ENCODE measurements at regions not wholly inside any gene's neighbourhood (a gene's known extent, or its start where the extent isn't known, plus 50 kb on each side); places are given as distances from the start of the nearest gene placed in this dataset.

GRCh38 chr18:14905350-14905749, 157.4 kb downstream of the ANKRD30B start:
- H3K4me3 ChIP-seq (ENCODE audit: low read depth, low read length): no peak overlapping the region
- no peak for DNase-seq (ENCODE audit: low read depth)
- TF ChIP-seq MAX (IDR thresholded peaks at IDR 0.05; ENCODE audit: low read depth, low read length) (no peak), POLR2A (IDR thresholded peaks at IDR 0.05; ENCODE audit: extremely low read depth, insufficient read length) (no peak), CTCF (IDR thresholded peaks at IDR 0.05; ENCODE audit: low read depth, low read length) (no peak), MYC (IDR thresholded peaks at IDR 0.05; ENCODE audit: low read depth, low read length) (no peak)

GRCh38 chr18:14905979-14906378, 158.0 kb downstream of the ANKRD30B start:
- no peak overlapping the region for H3K4me3 ChIP-seq (ENCODE audit: low read depth, low read length)
- TF ChIP-seq MYC (IDR thresholded peaks at IDR 0.05; ENCODE audit: low read depth, low read length): no peak
- TF ChIP-seq MAX (IDR thresholded peaks at IDR 0.05; ENCODE audit: low read depth, low read length): no peak
- no peak for TF ChIP-seq CTCF (IDR thresholded peaks at IDR 0.05; ENCODE audit: low read depth, low read length)
- no peak for TF ChIP-seq POLR2A (IDR thresholded peaks at IDR 0.05; ENCODE audit: extremely low read depth, insufficient read length)
- no peak for DNase-seq (ENCODE audit: low read depth)

- TF ChIP-seq POLR2A (IDR thresholded peaks at IDR 0.05; ENCODE audit: extremely low read depth, insufficient read length) (no peak), CTCF (IDR thresholded peaks at IDR 0.05; ENCODE audit: low read depth, low read length) (no peak), MAX (IDR thresholded peaks at IDR 0.05; ENCODE audit: low read depth, low read length) (no peak), MYC (IDR thresholded peaks at IDR 0.05; ENCODE audit: low read depth, low read length) (no peak)
- no peak overlapping the region for H3K4me3 ChIP-seq (ENCODE audit: low read depth, low read length)
- no peak for DNase-seq (ENCODE audit: low read depth)
These were observed 159.4 kb downstream of the ANKRD30B start for GRCh38 chr18:14907420-14907819.

GRCh38 chr18:14908541-14908940, 160.6 kb downstream of the ANKRD30B start:
- no peak for DNase-seq (ENCODE audit: low read depth)
- no peak overlapping the region for H3K4me3 ChIP-seq (ENCODE audit: low read depth, low read length)
- no peak for TF ChIP-seq MAX (IDR thresholded peaks at IDR 0.05; ENCODE audit: low read depth, low read length)
- no peak for TF ChIP-seq POLR2A (IDR thresholded peaks at IDR 0.05; ENCODE audit: extremely low read depth, insufficient read length)
- TF ChIP-seq CTCF (IDR thresholded peaks at IDR 0.05; ENCODE audit: low read depth, low read length): no peak
- no peak for TF ChIP-seq MYC (IDR thresholded peaks at IDR 0.05; ENCODE audit: low read depth, low read length)

- no peak for DNase-seq (ENCODE audit: low read depth)
- H3K4me3 ChIP-seq (ENCODE audit: low read depth, low read length): no peak overlapping the region
- TF ChIP-seq MAX (IDR thresholded peaks at IDR 0.05; ENCODE audit: low read depth, low read length) (no peak), CTCF (IDR thresholded peaks at IDR 0.05; ENCODE audit: low read depth, low read length) (no peak), MYC (IDR thresholded peaks at IDR 0.05; ENCODE audit: low read depth, low read length) (no peak), POLR2A (IDR thresholded peaks at IDR 0.05; ENCODE audit: extremely low read depth, insufficient read length) (no peak)
These were observed 165.0 kb downstream of the ANKRD30B start for GRCh38 chr18:14912967-14913366.

GRCh38 chr18:14914121-14914520, 166.1 kb downstream of the ANKRD30B start:
- no peak for TF ChIP-seq CTCF (IDR thresholded peaks at IDR 0.05; ENCODE audit: low read depth, low read length)
- no peak for TF ChIP-seq MYC (IDR thresholded peaks at IDR 0.05; ENCODE audit: low read depth, low read length)
- no peak for TF ChIP-seq POLR2A (IDR thresholded peaks at IDR 0.05; ENCODE audit: extremely low read depth, insufficient read length)
- TF ChIP-seq MAX (IDR thresholded peaks at IDR 0.05; ENCODE audit: low read depth, low read length): no peak
- no peak overlapping the region for H3K4me3 ChIP-seq (ENCODE audit: low read depth, low read length)
- DNase-seq (ENCODE audit: low read depth): no peak

Data from NB4 (cell line).